ENCODE measurements at regions not wholly inside any gene's neighbourhood (a gene's known extent, or its start where the extent isn't known, plus 50 kb on each side); places are given as distances from the start of the nearest gene placed in this dataset.

- H3K4me2 ChIP-seq (ENCODE audit: low read depth, low read length, poor library complexity, severe bottlenecking): no peak overlapping the region
- H3K9me3 ChIP-seq (ENCODE audit: insufficient read depth, low read length): no peaks in the 10 kb centered on the region
- H3K27me3 ChIP-seq (ENCODE audit: low read length): no peaks in the 10 kb centered on the region
- H3K27ac ChIP-seq (ENCODE audit: low read depth, low read length): no peak overlapping the region
- TF ChIP-seq CTCF (IDR thresholded peaks at IDR 0.05; ENCODE audit: insufficient read depth, low read length, poor library complexity, severe bottlenecking): no peak
- TF ChIP-seq EZH2phosphoT487 (conservative IDR thresholded peaks at IDR 0.05; ENCODE audit: low read length): no peak
- no peaks in the 10 kb centered on the region for H3K79me2 ChIP-seq (ENCODE audit: insufficient read depth, low read length)
- H2AFZ ChIP-seq (ENCODE audit: low read depth, low read length, severe bottlenecking): no peak overlapping the region
- no peaks in the 10 kb centered on the region for H3F3A ChIP-seq (ENCODE audit: insufficient read depth)
- no peak overlapping the region for H3K9ac ChIP-seq (ENCODE audit: low read length)
- no peaks in the 10 kb centered on the region for H4K20me1 ChIP-seq (ENCODE audit: low read depth, low read length)
- no peak overlapping the region for H3K4me3 ChIP-seq (ENCODE audit: insufficient read depth, low read length, poor library complexity, severe bottlenecking)
- no peaks in the 10 kb centered on the region for H3K9me2 ChIP-seq (replicated peaks; ENCODE audit: insufficient read depth, low read length)
- no peaks in the 10 kb centered on the region for H3K36me3 ChIP-seq (ENCODE audit: low read length)
Measured at GRCh38 chr20:40599987-40600386, 89.0 kb downstream of the MAFB start.

DNA sequence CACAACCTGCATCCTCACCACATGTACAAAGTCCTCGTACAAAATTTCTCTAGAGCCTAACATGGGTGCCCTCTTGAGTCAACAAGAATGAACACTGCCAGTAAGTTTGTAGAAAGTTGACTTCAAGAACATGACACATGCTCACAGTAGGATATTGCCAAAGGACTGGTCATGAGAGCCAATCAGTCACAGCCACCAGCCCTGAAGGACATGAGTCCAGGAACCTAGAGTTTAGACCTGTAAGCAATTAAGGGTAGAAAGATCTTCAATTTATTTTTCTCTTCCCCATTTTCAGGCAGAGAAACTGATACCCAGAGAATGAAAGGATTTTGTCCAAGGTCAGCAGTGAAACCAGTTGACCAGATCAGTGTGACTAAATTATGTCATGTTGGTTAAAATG lies 96.1 kb downstream of the MAFB start:
- Histone ChIP-seq H4K20me1 (ENCODE audit: low read depth, low read length) (no peaks in the 10 kb centered on the region), H3K27me3 (ENCODE audit: low read length) (no peaks in the 10 kb centered on the region), H3F3A (ENCODE audit: insufficient read depth) (no peaks in the 10 kb centered on the region), H3K9me3 (ENCODE audit: insufficient read depth, low read length) (no peaks in the 10 kb centered on the region), H3K9ac (ENCODE audit: low read length) (no peak overlapping the region), H3K9me2 (replicated peaks; ENCODE audit: insufficient read depth, low read length) (no peaks in the 10 kb centered on the region), H3K4me2 (ENCODE audit: low read depth, low read length, poor library complexity, severe bottlenecking) (no peak overlapping the region), H3K79me2 (ENCODE audit: insufficient read depth, low read length) (no peaks in the 10 kb centered on the region), H2AFZ (ENCODE audit: low read depth, low read length, severe bottlenecking) (no peak overlapping the region), H3K4me3 (ENCODE audit: insufficient read depth, low read length, poor library complexity, severe bottlenecking) (no peak overlapping the region), H3K36me3 (ENCODE audit: low read length) (no peaks in the 10 kb centered on the region), H3K27ac (ENCODE audit: low read depth, low read length) (no peak overlapping the region)
- TF ChIP-seq CTCF (IDR thresholded peaks at IDR 0.05; ENCODE audit: insufficient read depth, low read length, poor library complexity, severe bottlenecking): no peak
- no peak for TF ChIP-seq EZH2phosphoT487 (conservative IDR thresholded peaks at IDR 0.05; ENCODE audit: low read length)

- H3K9me3 ChIP-seq (ENCODE audit: insufficient read depth, low read length): no peaks in the 10 kb centered on the region
- no peaks in the 10 kb centered on the region for H3K79me2 ChIP-seq (ENCODE audit: insufficient read depth, low read length)
- no peak overlapping the region for H3K4me3 ChIP-seq (ENCODE audit: insufficient read depth, low read length, poor library complexity, severe bottlenecking)
- H3K9me2 ChIP-seq (replicated peaks; ENCODE audit: insufficient read depth, low read length): no peaks in the 10 kb centered on the region
- no peaks in the 10 kb centered on the region for H3F3A ChIP-seq (ENCODE audit: insufficient read depth)
- H3K27ac ChIP-seq (ENCODE audit: low read depth, low read length): no peak overlapping the region
- TF ChIP-seq CTCF (IDR thresholded peaks at IDR 0.05; ENCODE audit: insufficient read depth, low read length, poor library complexity, severe bottlenecking) (no peak), EZH2phosphoT487 (conservative IDR thresholded peaks at IDR 0.05; ENCODE audit: low read length) (no peak)
- H3K4me2 ChIP-seq (ENCODE audit: low read depth, low read length, poor library complexity, severe bottlenecking): no peak overlapping the region
- no peak overlapping the region for H3K9ac ChIP-seq (ENCODE audit: low read length)
- H3K27me3 ChIP-seq (ENCODE audit: low read length): no peaks in the 10 kb centered on the region
- H2AFZ ChIP-seq (ENCODE audit: low read depth, low read length, severe bottlenecking): no peak overlapping the region
- no peaks in the 10 kb centered on the region for H3K36me3 ChIP-seq (ENCODE audit: low read length)
- H4K20me1 ChIP-seq (ENCODE audit: low read depth, low read length): no peaks in the 10 kb centered on the region
Measured at GRCh38 chr20:40591536-40591935, 97.5 kb downstream of the MAFB start.

GRCh38 chr20:40591119-40591518 lies 97.9 kb downstream of the MAFB start:
- no peak overlapping the region for H3K4me3 ChIP-seq (ENCODE audit: insufficient read depth, low read length, poor library complexity, severe bottlenecking)
- no peak overlapping the region for H3K4me2 ChIP-seq (ENCODE audit: low read depth, low read length, poor library complexity, severe bottlenecking)
- TF ChIP-seq EZH2phosphoT487 (conservative IDR thresholded peaks at IDR 0.05; ENCODE audit: low read length) (no peak), CTCF (IDR thresholded peaks at IDR 0.05; ENCODE audit: insufficient read depth, low read length, poor library complexity, severe bottlenecking) (no peak)
- H3K9me2 ChIP-seq (replicated peaks; ENCODE audit: insufficient read depth, low read length): no peaks in the 10 kb centered on the region
- no peak overlapping the region for H3K27ac ChIP-seq (ENCODE audit: low read depth, low read length)
- H3K36me3 ChIP-seq (ENCODE audit: low read length): no peaks in the 10 kb centered on the region
- H3K27me3 ChIP-seq (ENCODE audit: low read length): no peaks in the 10 kb centered on the region
- H3F3A ChIP-seq (ENCODE audit: insufficient read depth): no peaks in the 10 kb centered on the region
- H3K79me2 ChIP-seq (ENCODE audit: insufficient read depth, low read length): no peaks in the 10 kb centered on the region
- no peaks in the 10 kb centered on the region for H4K20me1 ChIP-seq (ENCODE audit: low read depth, low read length)
- no peaks in the 10 kb centered on the region for H3K9me3 ChIP-seq (ENCODE audit: insufficient read depth, low read length)
- no peak overlapping the region for H2AFZ ChIP-seq (ENCODE audit: low read depth, low read length, severe bottlenecking)
- H3K9ac ChIP-seq (ENCODE audit: low read length): no peak overlapping the region

Data from SU-DHL-6 (cell line).